HL-60 (cell line): ENCODE measurements at regions not wholly inside any gene's neighbourhood (a gene's known extent, or its start where the extent isn't known, plus 50 kb on each side); places are given as distances from the start of the nearest gene placed in this dataset.
A peak's percentile ranks its signal among the peaks of the same experiment; 100 is the strongest.

Source experiments
- DNase-seq, 2 experiments: peaks; one replicate each; pipeline ENCODE4 v3.0.0-alpha.2; 2010 to 2020; ENCODE audit warnings: low read depth in 1 of 2, low spot score in 1 of 2
- H3K27ac ChIP-seq: fragments of 250-450 bp; sonication (Bioruptor Pico); replicated peaks from 2 replicates; pipeline ENCODE4 v1.5.1; 2020; ENCODE audit warnings: mild to moderate bottlenecking, moderate library complexity
- H3K27me3 ChIP-seq: fragments of 250-450 bp; sonication (Bioruptor Pico); 2 replicates; pipeline ENCODE4 v1.5.1; 2021; ENCODE audit warnings: mild to moderate bottlenecking, moderate library complexity; ENCODE audit not compliant: insufficient read depth, poor library complexity, severe bottlenecking
- H3K4me3 ChIP-seq: replicated peaks from 2 replicates; pipeline ENCODE4 v1.5.1; 2011; ENCODE audit warnings: mild to moderate bottlenecking, control low read depth, low read length; ENCODE audit not compliant: insufficient read depth
- GABPA ChIP-seq: IDR thresholded peaks from 2 replicates; pipeline ENCODE4 v1.6.1; 2012; ENCODE audit warnings: low read depth
- POLR2AphosphoS5 ChIP-seq: IDR thresholded peaks from 2 replicates; pipeline ENCODE4 v1.6.1; 2012; ENCODE audit warnings: low read depth
- SPI1 ChIP-seq: IDR thresholded peaks from 2 replicates; pipeline ENCODE4 v1.6.1; 2012; ENCODE audit warnings: low read depth, mild to moderate bottlenecking, borderline replicate concordance
- TF ChIP-seq, protein P1 (sequence below): IDR thresholded peaks from 2 replicates; pipeline ENCODE4 v1.6.1; 2012; ENCODE audit warnings: low read depth; ENCODE audit not compliant: insufficient replicate concordance
- TF ChIP-seq, protein P2 (sequence below): IDR thresholded peaks from one replicate; pipeline ENCODE4 v1.5.1; 2011; ENCODE audit warnings: low read length, control low read depth, inconsistent platforms; ENCODE audit not compliant: insufficient read depth

DNA sequence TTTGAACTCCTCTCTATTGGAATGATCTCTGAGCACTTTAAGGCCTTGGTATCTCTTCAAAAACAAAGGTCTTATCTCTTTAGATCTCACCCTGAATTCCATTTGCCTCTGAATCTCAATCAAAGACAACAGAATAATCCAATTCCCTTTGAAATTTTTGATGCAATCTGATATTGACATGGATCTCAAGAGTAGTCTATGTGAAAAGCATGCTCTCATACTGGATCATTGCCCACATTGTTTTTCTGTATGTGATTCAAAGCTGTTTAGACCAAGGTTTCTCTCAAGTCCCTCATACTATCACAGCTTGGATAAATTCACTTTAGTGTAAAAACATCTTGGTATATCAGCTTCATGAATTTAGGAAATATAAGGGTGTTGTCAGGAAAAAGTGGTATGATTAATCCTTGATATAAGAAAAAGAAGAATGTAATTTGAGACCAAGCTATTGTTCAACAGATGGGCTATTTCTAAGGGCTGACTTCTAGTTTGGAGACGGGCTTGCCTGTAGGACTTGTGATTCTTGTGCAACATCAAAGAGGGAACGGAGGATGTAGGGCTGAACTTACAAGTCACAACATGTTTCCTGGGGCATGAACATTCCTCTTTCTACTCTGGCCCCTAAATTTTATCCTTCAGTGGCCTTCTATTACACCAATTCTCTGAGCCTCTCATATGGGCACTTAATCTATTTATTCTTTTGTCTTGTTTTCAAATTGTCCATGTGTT is 77.9 kb upstream of the CITED2 start:
- Histone ChIP-seq H3K4me3 (no peak overlapping the region), H3K27ac (no peak overlapping the region), H3K27me3 (no peaks in the 10 kb centered on the region)
- TF ChIP-seq SPI1 (no peak), GABPA (no peak), POLR2AphosphoS5 (no peak)
- TF ChIP-seq, protein P1, sequence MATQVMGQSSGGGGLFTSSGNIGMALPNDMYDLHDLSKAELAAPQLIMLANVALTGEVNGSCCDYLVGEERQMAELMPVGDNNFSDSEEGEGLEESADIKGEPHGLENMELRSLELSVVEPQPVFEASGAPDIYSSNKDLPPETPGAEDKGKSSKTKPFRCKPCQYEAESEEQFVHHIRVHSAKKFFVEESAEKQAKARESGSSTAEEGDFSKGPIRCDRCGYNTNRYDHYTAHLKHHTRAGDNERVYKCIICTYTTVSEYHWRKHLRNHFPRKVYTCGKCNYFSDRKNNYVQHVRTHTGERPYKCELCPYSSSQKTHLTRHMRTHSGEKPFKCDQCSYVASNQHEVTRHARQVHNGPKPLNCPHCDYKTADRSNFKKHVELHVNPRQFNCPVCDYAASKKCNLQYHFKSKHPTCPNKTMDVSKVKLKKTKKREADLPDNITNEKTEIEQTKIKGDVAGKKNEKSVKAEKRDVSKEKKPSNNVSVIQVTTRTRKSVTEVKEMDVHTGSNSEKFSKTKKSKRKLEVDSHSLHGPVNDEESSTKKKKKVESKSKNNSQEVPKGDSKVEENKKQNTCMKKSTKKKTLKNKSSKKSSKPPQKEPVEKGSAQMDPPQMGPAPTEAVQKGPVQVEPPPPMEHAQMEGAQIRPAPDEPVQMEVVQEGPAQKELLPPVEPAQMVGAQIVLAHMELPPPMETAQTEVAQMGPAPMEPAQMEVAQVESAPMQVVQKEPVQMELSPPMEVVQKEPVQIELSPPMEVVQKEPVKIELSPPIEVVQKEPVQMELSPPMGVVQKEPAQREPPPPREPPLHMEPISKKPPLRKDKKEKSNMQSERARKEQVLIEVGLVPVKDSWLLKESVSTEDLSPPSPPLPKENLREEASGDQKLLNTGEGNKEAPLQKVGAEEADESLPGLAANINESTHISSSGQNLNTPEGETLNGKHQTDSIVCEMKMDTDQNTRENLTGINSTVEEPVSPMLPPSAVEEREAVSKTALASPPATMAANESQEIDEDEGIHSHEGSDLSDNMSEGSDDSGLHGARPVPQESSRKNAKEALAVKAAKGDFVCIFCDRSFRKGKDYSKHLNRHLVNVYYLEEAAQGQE = no peak
- TF ChIP-seq, protein P2, sequence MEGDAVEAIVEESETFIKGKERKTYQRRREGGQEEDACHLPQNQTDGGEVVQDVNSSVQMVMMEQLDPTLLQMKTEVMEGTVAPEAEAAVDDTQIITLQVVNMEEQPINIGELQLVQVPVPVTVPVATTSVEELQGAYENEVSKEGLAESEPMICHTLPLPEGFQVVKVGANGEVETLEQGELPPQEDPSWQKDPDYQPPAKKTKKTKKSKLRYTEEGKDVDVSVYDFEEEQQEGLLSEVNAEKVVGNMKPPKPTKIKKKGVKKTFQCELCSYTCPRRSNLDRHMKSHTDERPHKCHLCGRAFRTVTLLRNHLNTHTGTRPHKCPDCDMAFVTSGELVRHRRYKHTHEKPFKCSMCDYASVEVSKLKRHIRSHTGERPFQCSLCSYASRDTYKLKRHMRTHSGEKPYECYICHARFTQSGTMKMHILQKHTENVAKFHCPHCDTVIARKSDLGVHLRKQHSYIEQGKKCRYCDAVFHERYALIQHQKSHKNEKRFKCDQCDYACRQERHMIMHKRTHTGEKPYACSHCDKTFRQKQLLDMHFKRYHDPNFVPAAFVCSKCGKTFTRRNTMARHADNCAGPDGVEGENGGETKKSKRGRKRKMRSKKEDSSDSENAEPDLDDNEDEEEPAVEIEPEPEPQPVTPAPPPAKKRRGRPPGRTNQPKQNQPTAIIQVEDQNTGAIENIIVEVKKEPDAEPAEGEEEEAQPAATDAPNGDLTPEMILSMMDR = no peak
- DNase-seq = peak in 1 of 2 experiments; percentile 35

DNA sequence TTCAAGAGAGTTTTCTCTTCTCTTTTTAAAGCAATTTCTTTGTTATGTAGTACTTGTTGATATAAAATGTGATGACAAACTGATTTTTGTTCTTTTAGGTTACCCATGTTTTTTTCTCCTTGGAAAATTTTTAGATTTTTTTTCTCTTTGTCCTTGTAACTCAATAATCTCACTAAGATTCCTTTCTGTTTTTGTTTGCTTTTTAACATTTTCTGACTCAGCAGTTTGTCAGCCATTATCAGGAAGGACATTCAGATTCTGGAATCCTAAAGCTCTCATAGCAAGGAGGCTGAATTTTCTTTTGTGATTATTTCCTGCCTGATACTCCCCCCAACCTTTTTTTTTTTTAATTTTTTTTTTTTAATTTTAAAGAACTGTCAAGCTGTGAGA is 75.2 kb upstream of the CITED2 start:
- no peak overlapping the region for H3K4me3 ChIP-seq
- TF ChIP-seq, protein P2 = no peak
- no peak for TF ChIP-seq POLR2AphosphoS5
- TF ChIP-seq, protein P1 = no peak
- TF ChIP-seq SPI1 = no peak
- no peak for TF ChIP-seq GABPA

DNA sequence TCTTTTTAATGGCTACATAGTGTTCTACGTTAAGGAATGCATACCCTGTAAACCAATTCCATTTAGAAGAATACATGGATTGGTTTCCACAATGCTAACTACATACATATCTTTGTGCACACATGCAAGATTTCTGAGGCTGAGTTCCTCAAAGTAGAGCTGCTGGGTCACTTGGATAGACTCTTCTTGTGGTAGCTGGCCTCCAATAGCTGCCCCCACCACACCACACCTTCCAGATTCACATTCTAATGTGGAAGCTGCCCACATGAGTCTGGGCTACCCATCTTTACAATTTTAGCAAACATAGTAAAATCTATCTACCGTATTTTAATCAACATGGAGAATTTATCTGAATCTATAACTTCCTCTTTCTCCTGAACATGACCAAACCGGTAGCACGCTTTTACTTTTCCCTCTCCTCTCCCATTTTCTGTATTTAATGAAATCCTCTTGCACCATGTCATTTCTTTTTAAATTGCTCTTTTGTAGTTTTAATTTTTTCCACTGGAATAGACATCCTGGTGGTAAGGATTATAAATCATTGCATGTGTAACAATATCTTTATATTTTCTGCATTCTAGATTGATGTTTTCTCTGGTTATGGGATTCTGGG is 74.7 kb upstream of the CITED2 start:
- no peaks in the 10 kb centered on the region for H3K27me3 ChIP-seq
- H3K27ac ChIP-seq = peak overlapping the region; percentile 44
- DNase-seq = peak in 1 of 2 experiments; percentile 23
- no peak overlapping the region for H3K4me3 ChIP-seq
- peak; percentile 27; the same call in 1 of the 2 replicates for TF ChIP-seq SPI1
- TF ChIP-seq, protein P1 = no peak
- no peak for TF ChIP-seq GABPA
- no peak for TF ChIP-seq POLR2AphosphoS5
- TF ChIP-seq, protein P2 = no peak

More for the DNA sequence above, 75.2 kb upstream of the CITED2 start:
- H3K27me3 ChIP-seq = no peaks in the 10 kb centered on the region
- DNase-seq = no peak
- peak overlapping the region; percentile 44; the same call in 1 of the 2 replicates for H3K27ac ChIP-seq
